Fibroblast of mammary gland (primary cell): ENCODE measurements at regions not wholly inside any gene's neighbourhood (a gene's known extent, or its start where the extent isn't known, plus 50 kb on each side); places are given as distances from the start of the nearest gene placed in this dataset.
A peak's percentile ranks its signal among the peaks of the same experiment; 100 is the strongest.

Experiments
- DNase-seq: peaks from one replicate; pipeline ENCODE4 v3.0.0-alpha.2; 2010; ENCODE audit warnings: low read depth
- H3K4me3 ChIP-seq: 2 replicates; pipeline ENCODE4 v1.5.1; 2011; ENCODE audit warnings: low read depth, mild to moderate bottlenecking, low read length, moderate library complexity; ENCODE audit not compliant: control insufficient read depth
- TF ChIP-seq, protein P1 (sequence below): conservative IDR thresholded peaks from 2 replicates; pipeline ENCODE4 v1.5.1; 2011; ENCODE audit warnings: low read depth, low read length, inconsistent platforms; ENCODE audit not compliant: control insufficient read depth, insufficient read depth

DNA sequence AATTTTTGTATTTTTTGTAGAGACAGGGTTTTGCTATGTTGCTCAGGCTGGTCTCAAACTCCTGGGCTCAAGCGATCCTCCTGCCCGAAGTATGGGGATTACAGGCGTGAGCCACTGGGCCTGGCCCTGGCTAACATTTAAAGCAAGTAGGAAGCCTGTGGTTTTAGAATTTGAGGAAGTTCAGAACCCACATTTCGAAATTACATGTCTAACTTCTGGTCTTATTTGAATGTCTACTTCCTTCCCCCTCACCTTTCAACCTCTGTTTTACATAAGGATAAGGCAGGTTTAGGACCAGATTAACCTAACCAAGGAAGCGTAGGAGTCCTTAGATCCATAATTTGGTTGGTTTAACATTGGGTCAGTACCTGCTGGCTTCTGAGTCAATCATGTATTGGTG lies 120.5 kb upstream of the PROK2 start:
- DNase-seq = no peak
- H3K4me3 ChIP-seq = no peak overlapping the region
- TF ChIP-seq, protein P1, sequence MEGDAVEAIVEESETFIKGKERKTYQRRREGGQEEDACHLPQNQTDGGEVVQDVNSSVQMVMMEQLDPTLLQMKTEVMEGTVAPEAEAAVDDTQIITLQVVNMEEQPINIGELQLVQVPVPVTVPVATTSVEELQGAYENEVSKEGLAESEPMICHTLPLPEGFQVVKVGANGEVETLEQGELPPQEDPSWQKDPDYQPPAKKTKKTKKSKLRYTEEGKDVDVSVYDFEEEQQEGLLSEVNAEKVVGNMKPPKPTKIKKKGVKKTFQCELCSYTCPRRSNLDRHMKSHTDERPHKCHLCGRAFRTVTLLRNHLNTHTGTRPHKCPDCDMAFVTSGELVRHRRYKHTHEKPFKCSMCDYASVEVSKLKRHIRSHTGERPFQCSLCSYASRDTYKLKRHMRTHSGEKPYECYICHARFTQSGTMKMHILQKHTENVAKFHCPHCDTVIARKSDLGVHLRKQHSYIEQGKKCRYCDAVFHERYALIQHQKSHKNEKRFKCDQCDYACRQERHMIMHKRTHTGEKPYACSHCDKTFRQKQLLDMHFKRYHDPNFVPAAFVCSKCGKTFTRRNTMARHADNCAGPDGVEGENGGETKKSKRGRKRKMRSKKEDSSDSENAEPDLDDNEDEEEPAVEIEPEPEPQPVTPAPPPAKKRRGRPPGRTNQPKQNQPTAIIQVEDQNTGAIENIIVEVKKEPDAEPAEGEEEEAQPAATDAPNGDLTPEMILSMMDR = no peak

DNA sequence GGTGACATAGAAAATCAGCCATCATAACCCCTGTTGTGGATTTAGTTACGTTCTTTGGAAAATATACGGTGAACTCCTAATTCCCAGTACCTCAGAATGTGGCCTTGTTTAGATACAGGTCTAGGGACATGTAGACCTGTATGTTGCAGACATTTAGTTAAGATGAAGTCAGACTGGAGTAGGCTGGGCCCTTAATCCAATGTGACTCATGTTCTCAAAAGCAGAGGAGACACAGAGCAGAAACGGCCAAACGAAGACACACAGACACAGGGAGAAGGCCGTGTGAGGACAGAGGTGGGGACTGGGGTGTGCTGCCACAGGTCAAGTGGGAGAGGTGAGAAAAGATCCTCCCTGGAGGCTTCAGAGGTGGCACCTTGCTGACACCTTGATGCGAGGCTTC lies 119.0 kb upstream of the PROK2 start:
- no peak for DNase-seq
- TF ChIP-seq, protein P1 = no peak
- no peak overlapping the region for H3K4me3 ChIP-seq

DNA sequence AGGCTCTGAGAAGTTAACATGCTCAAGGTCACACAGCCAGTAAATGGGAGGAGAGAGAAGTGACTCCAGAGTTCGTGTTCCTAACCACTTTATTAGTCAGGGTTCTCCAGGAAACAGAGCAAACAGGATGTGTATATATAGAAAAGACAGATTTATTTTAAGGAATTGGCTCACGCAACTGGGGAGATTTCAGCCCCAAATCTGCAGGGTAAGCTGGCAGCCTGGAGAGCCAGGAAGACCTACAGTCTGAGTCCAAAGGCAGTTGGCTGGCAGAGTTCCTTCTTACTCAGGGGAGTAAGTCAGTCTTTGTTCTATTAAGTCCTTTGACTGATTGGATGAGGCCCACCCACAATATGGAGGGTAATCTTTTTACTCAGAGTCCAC lies 118.2 kb upstream of the PROK2 start:
- H3K4me3 ChIP-seq = no peak overlapping the region
- TF ChIP-seq, protein P1 = no peak
- DNase-seq = peak; percentile 23

DNA sequence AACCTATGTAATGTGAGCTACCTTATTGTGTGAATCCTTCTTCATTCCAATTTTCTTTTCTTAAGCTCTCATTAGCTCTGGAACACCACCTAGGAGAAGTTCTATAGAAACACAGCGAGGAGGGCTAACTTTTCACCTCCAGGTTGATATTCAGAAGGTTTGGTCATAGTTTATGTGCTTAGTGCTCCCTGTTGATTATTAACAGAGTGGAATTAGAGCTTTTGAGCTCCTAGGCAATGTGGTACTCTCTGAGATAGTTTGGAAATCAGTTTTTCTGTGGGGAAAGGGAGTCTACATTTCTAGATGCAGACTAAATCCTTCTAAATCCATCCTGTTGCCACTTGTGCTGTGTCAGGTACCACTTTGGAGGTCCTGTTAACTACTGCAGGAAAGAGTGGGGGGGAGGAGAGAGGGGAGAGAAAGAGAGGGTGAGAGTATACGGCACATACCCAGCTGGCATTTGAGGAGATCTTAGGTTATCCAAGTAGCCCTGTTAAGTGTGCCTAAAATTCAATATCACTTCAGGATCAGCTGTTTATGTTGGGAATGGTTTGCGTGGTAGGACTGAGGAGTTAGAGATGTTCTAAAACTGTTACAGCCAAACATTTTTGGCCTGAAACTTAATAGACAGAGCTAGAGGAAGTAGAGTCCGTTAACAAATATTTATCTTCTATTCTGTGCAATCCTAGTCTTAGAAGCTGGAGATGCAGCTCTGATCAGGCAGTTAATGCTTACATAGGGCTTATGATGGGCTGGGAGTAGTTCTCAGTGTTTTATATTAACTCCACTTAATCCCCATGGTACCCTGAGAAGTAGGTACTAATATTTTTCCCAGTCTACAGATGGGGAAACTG lies 117.5 kb upstream of the PROK2 start:
- no peak for DNase-seq
- H3K4me3 ChIP-seq = no peak overlapping the region
- TF ChIP-seq, protein P1 = no peak

DNA sequence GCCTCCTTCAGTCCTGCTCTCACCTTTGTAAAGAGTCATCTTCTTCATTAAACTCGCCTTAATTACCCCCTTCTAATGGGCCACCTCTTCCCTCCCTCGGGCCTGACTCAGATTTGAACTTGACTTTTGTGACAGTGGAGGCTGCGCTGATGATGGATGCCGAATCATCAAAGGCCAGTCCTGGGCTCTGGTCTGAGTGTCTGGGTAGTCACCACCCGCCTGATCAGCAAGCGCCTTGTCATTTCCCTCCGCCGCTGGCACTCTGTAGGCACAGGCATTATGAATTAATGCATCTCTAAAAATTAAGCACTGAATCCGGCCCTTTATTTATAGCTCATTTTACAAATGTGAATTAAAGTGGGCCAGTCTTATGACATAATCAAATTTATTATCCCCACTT lies 116.7 kb upstream of the PROK2 start:
- TF ChIP-seq, protein P1 = no peak
- DNase-seq = no peak
- no peak overlapping the region for H3K4me3 ChIP-seq

DNA sequence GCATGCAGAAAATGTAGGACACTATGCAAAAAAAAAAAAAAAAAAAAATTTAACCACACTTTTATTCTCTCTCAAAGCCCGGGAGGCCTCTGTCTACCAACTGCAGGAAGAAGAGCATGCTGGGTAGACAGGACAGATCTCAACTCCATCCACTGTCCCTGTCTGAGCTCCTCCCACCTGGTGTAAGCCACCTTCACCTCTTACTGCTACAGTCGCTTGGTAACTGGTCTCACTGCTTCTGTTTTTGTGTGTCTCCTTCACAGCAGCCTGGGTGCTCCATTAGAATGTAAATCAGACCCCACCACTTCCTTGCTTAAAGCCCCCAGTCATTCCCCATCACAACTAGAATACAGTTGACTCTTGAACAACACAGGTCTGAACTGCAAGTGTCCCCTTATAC lies 115.1 kb upstream of the PROK2 start:
- TF ChIP-seq, protein P1 = no peak
- DNase-seq = no peak
- no peak overlapping the region for H3K4me3 ChIP-seq

DNA sequence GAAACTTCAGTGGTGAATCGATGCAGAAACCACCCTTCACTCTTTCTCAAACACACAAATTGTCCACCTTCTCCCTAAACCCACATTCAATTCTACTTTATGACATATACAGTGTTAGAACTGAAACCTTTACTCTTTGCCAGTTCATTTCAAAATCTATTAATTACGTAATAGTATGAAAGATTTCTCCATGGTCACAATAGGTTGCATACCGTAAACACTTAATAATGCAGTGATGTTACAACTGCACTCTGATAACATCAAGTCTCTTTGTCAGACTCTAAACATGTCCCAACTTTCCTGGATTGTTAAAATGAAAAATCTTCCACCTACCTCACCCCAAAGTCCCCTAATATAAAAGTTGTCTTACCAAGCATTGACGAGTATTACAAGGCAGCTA lies 111.8 kb upstream of the PROK2 start:
- DNase-seq = peak; percentile 36
- no peak overlapping the region for H3K4me3 ChIP-seq
- TF ChIP-seq, protein P1 = no peak
